ENCODE measurements at regions not wholly inside any gene's neighbourhood (a gene's known extent, or its start where the extent isn't known, plus 50 kb on each side); places are given as distances from the start of the nearest gene placed in this dataset.

GRCh38 chr5:67672636-67673035 lies 476.0 kb upstream of the CD180 start:
- intact Hi-C loops (cut with DNase I) = no loop called here
- no peak overlapping the region for H3K4me3 ChIP-seq
- TF ChIP-seq CTCF (IDR thresholded peaks at IDR 0.05) = no peak
- DNase-seq = no peak
- H3K9me3 ChIP-seq = no peaks in the 10 kb centered on the region
- H3K36me3 ChIP-seq = no peaks in the 10 kb centered on the region
- 94 to 97% (median 96%) methylated on average over 1 of the region's 1 CpG for WGBS, 3 donors
- no peaks in the 10 kb centered on the region for H3K4me1 ChIP-seq (ENCODE audit: insufficient read depth)
- H3K27me3 ChIP-seq = no peaks in the 10 kb centered on the region
- no peak overlapping the region for H3K27ac ChIP-seq

GRCh38 chr5:67669916-67670315 lies 473.3 kb upstream of the CD180 start:
- Histone ChIP-seq H3K4me3 (no peak overlapping the region), H3K4me1 (ENCODE audit: insufficient read depth) (no peaks in the 10 kb centered on the region), H3K9me3 (no peaks in the 10 kb centered on the region), H3K27ac (no peak overlapping the region), H3K36me3 (no peaks in the 10 kb centered on the region), H3K27me3 (no peaks in the 10 kb centered on the region)
- 81 to 96% (median 96%) methylated on average over 2 of the region's 2 CpGs for WGBS, 3 donors
- intact Hi-C loops (cut with DNase I) = no loop called here
- no peak for DNase-seq
- no peak for TF ChIP-seq CTCF (IDR thresholded peaks at IDR 0.05)
- TF ChIP-seq POLR2A (IDR thresholded peaks at IDR 0.05) = no peak
- no peak for TF ChIP-seq EP300 (IDR thresholded peaks at IDR 0.05)

- intact Hi-C loops (cut with DNase I) = no loop called here
- Histone ChIP-seq H3K4me3 (no peak overlapping the region), H3K27me3 (no peaks in the 10 kb centered on the region), H3K4me1 (ENCODE audit: insufficient read depth) (no peaks in the 10 kb centered on the region), H3K36me3 (no peaks in the 10 kb centered on the region), H3K27ac (no peak overlapping the region), H3K9me3 (no peaks in the 10 kb centered on the region)
- TF ChIP-seq POLR2A (IDR thresholded peaks at IDR 0.05) (no peak), EP300 (IDR thresholded peaks at IDR 0.05) (no peak), CTCF (IDR thresholded peaks at IDR 0.05) (no peak)
- no peak for DNase-seq
- WGBS, 3 donors = 55 to 81% (median 60%) methylated on average over 3 of the region's 3 CpGs
Measured at GRCh38 chr5:67660149-67660548, 463.6 kb upstream of the CD180 start.

GRCh38 chr5:67659288-67659687 lies 462.7 kb upstream of the CD180 start:
- WGBS, 3 donors = 75 to 86% (median 81%) methylated on average over 6 of the region's 6 CpGs

More at GRCh38 chr5:67659288-67659687, 462.7 kb upstream of the CD180 start:
- Histone ChIP-seq H3K4me3 (no peak overlapping the region), H3K4me1 (ENCODE audit: insufficient read depth) (no peaks in the 10 kb centered on the region), H3K9me3 (no peaks in the 10 kb centered on the region), H3K36me3 (no peaks in the 10 kb centered on the region), H3K27ac (no peak overlapping the region), H3K27me3 (no peaks in the 10 kb centered on the region)
- intact Hi-C loops (cut with DNase I) = no loop called here
- TF ChIP-seq CTCF (IDR thresholded peaks at IDR 0.05) (no peak), POLR2A (IDR thresholded peaks at IDR 0.05) (no peak), EP300 (IDR thresholded peaks at IDR 0.05) (no peak)
- DNase-seq = no peak
